ENCODE measurements at regions not wholly inside any gene's neighbourhood (a gene's known extent, or its start where the extent isn't known, plus 50 kb on each side); places are given as distances from the start of the nearest gene placed in this dataset.
"Not testable (repeated sequence)": the region's sequence is repeated elsewhere in the genome, so short reads cannot be mapped to it uniquely, and the experiment has no call there.

GRCh38 chr2:7437141-7437540 lies 519.9 kb downstream of the RNF144A start:
- POLR2A ChIA-PET: interaction anchor here (0.7 to 12.0 kb wide), 10 partner anchors 8 to 336 kb away, joined by 3 to 128 read pairs (median 4); no protein-coding TSS in a partner anchor
- TF ChIP-seq CTCF (IDR thresholded peaks at IDR 0.05): no peak
- Mint-ChIP-seq H3K27me3 (no peaks in the 10 kb centered on the region), H3K4me1 (ENCODE audit: low read depth) (peaks cover 85% of the 10 kb centered on the region), H3K4me3 (no peak overlapping the region), H3K27ac (peak overlapping the region; percentile 93), H3K9me3 (peaks cover 49% of the 10 kb centered on the region), H3K36me3 (ENCODE audit: low read depth) (peaks cover 73% of the 10 kb centered on the region)
- CTCF ChIA-PET: interaction anchor here (0.9 to 1.7 kb wide), 2 partner anchors 10 to 11 kb away, joined by 3 to 5 read pairs; no protein-coding TSS in a partner anchor
- ATAC-seq: peak; percentile 38
- intact Hi-C loops (cut with micrococcal nuclease): loop anchor here (2.0 to 10.0 kb wide), 3 partner anchors 14 to 290 kb away; no protein-coding TSS in a partner anchor
- no peak for DNase-seq

- H3K4me3 Mint-ChIP-seq: peak overlapping the region; percentile 15
- no peak for TF ChIP-seq CTCF (IDR thresholded peaks at IDR 0.05)
Measured at GRCh38 chr2:7437716-7438632, 520.8 kb downstream of the RNF144A start.

GRCh38 chr2:7438855-7439254 lies 521.6 kb downstream of the RNF144A start:
- ChIA-PET CTCF (interaction anchor here (2.1 kb wide), 1 partner anchor 12 kb away, joined by 6 read pairs; no protein-coding TSS in a partner anchor), POLR2A (interaction anchor here (0.9 to 12.0 kb wide), 10 partner anchors 10 to 1244 kb away, joined by 3 to 128 read pairs (median 4); no protein-coding TSS in a partner anchor)
- intact Hi-C loops (cut with micrococcal nuclease): loop anchor here (5.0 to 10.0 kb wide), 2 partner anchors 86 to 288 kb away; no protein-coding TSS in a partner anchor
- Mint-ChIP-seq H3K9me3 (peaks cover 44% of the 10 kb centered on the region), H3K4me1 (ENCODE audit: low read depth) (peaks cover 90% of the 10 kb centered on the region), H3K4me3 (no peak overlapping the region), H3K36me3 (ENCODE audit: low read depth) (peaks cover 74% of the 10 kb centered on the region), H3K27ac (peak overlapping the region; percentile 95), H3K27me3 (no peaks in the 10 kb centered on the region)
- ATAC-seq (peak; percentile 15), DNase-seq (no peak)
- TF ChIP-seq CTCF (IDR thresholded peaks at IDR 0.05): no peak

More at GRCh38 chr2:7437716-7438632, 520.8 kb downstream of the RNF144A start:
- H3K9me3 Mint-ChIP-seq: peaks cover 46% of the 10 kb centered on the region
- intact Hi-C loops (cut with micrococcal nuclease): loop anchor here (2.0 to 10.0 kb wide), 3 partner anchors 13 to 289 kb away; no protein-coding TSS in a partner anchor
- no peaks in the 10 kb centered on the region for H3K27me3 Mint-ChIP-seq
- ATAC-seq (peak; percentile 44), DNase-seq (peak; percentile 77)
- peaks cover 72% of the 10 kb centered on the region for H3K36me3 Mint-ChIP-seq (ENCODE audit: low read depth)
- peak overlapping the region; percentile 93 for H3K27ac Mint-ChIP-seq
- POLR2A ChIA-PET: interaction anchor here (0.7 to 12.0 kb wide), 14 partner anchors 9 to 1244 kb away, joined by 3 to 128 read pairs (median 3); no protein-coding TSS in a partner anchor
- peaks cover 88% of the 10 kb centered on the region for H3K4me1 Mint-ChIP-seq (ENCODE audit: low read depth)
- CTCF ChIA-PET: interaction anchor here (1.7 to 2.1 kb wide), 2 partner anchors 11 to 12 kb away, joined by 5 to 6 read pairs; no protein-coding TSS in a partner anchor

- no peak for ATAC-seq
- POLR2A ChIA-PET: interaction anchor here (1.1 to 12.0 kb wide), 5 partner anchors 10 to 132 kb away, joined by 3 to 128 read pairs (median 28); no protein-coding TSS in a partner anchor
- Mint-ChIP-seq H3K36me3 (ENCODE audit: low read depth) (peaks cover 70% of the 10 kb centered on the region), H3K27ac (peak overlapping the region; percentile 91), H3K27me3 (no peaks in the 10 kb centered on the region), H3K4me1 (ENCODE audit: low read depth) (peaks cover 87% of the 10 kb centered on the region), H3K4me3 (no peak overlapping the region), H3K9me3 (peaks cover 37% of the 10 kb centered on the region)
- CTCF ChIA-PET: interaction anchor here (1.0 to 3.5 kb wide), 3 partner anchors 9 to 252 kb away, joined by 3 to 23 read pairs (median 5); no protein-coding TSS in a partner anchor
- intact Hi-C loops (cut with micrococcal nuclease): no loop called here
- no peak for TF ChIP-seq CTCF (IDR thresholded peaks at IDR 0.05)
- no peak for DNase-seq
Measured at GRCh38 chr2:7440977-7441376, 523.8 kb downstream of the RNF144A start.

- H3K36me3 Mint-ChIP-seq (ENCODE audit: low read depth): peaks cover 70% of the 10 kb centered on the region
- intact Hi-C loops (cut with micrococcal nuclease); H3K4me3 Mint-ChIP-seq; H3K27me3 Mint-ChIP-seq; DNase-seq: not testable (repeated sequence)
- POLR2A ChIA-PET: interaction anchor here (1.7 to 12.0 kb wide), 4 partner anchors 9 to 82 kb away, joined by 4 to 128 read pairs (median 38); no protein-coding TSS in a partner anchor
- H3K27ac Mint-ChIP-seq: peak overlapping the region; percentile 91
- ATAC-seq: peak; percentile 10
- CTCF ChIA-PET: interaction anchor here (1.0 to 3.5 kb wide), 6 partner anchors 8 to 251 kb away, joined by 3 to 23 read pairs (median 4); no protein-coding TSS in a partner anchor
- peaks cover 38% of the 10 kb centered on the region for H3K9me3 Mint-ChIP-seq
- peaks cover 82% of the 10 kb centered on the region for H3K4me1 Mint-ChIP-seq (ENCODE audit: low read depth)
Measured at GRCh38 chr2:7441841-7442240, 524.6 kb downstream of the RNF144A start.
